Neural cell (in vitro differentiated cells): ENCODE measurements at regions not wholly inside any gene's neighbourhood (a gene's known extent, or its start where the extent isn't known, plus 50 kb on each side); places are given as distances from the start of the nearest gene placed in this dataset.

Experiments used
- H2AFZ ChIP-seq: fragments of 200-600, 300-800 bp; sonication (generic), shearing (Covaris generic); 2 replicates; pipeline ENCODE4 v1.6.0; 2014; ENCODE audit warnings: low read depth, mild to moderate bottlenecking, antibody characterized with exemption, low read length, moderate library complexity
- H3F3A ChIP-seq: fragments of 200-600 bp; shearing (Covaris generic); 2 replicates; pipeline ENCODE4 v1.6.1; 2016; ENCODE audit warnings: mild to moderate bottlenecking, moderate library complexity, mixed read lengths, antibody characterized with exemption, low read length; ENCODE audit not compliant: insufficient read depth, poor library complexity, severe bottlenecking
- H3K27ac ChIP-seq: fragments of 200-600, 300-800 bp; sonication (generic), shearing (Covaris generic); 2 replicates; pipeline ENCODE4 v1.5.1; 2014; ENCODE audit warnings: mild to moderate bottlenecking, low read length, moderate library complexity
- H3K27me3 ChIP-seq: fragments of 300-800, 200-600 bp; sonication (generic), shearing (Covaris generic); 2 replicates; pipeline ENCODE4 v1.6.0; 2014; ENCODE audit warnings: mild to moderate bottlenecking, low read depth, low read length, moderate library complexity; ENCODE audit not compliant: insufficient read depth
- H3K36me3 ChIP-seq: fragments of 300-800, 200-600 bp; sonication (generic), shearing (Covaris generic); 2 replicates; pipeline ENCODE4 v1.5.1; 2014; ENCODE audit warnings: mild to moderate bottlenecking, antibody characterized with exemption, low read length, moderate library complexity; ENCODE audit not compliant: insufficient read depth
- H3K4me2 ChIP-seq: fragments of 300-800, 200-600 bp; sonication (generic), shearing (Covaris generic); 2 replicates; pipeline ENCODE4 v1.6.0; 2014; ENCODE audit warnings: mild to moderate bottlenecking, low read length
- H3K4me3 ChIP-seq: fragments of 300-800, 200-600 bp; sonication (generic), shearing (Covaris generic); 2 replicates; pipeline ENCODE4 v1.5.1; 2014; ENCODE audit warnings: mild to moderate bottlenecking, low read length, moderate library complexity
- H3K79me2 ChIP-seq: fragments of 200-600 bp; shearing (Covaris generic); replicated peaks from 2 replicates; pipeline ENCODE4 v1.6.0; 2014; ENCODE audit warnings: mild to moderate bottlenecking, low read length, moderate library complexity; ENCODE audit not compliant: insufficient read depth
- H3K9ac ChIP-seq: fragments of 300-800, 200-600 bp; sonication (generic), shearing (Covaris generic); 2 replicates; pipeline ENCODE4 v1.6.1; 2016; ENCODE audit warnings: mild to moderate bottlenecking, low read length, mixed read lengths
- H3K9me2 ChIP-seq: fragments of 200-600 bp; shearing (Covaris generic); 2 replicates; pipeline ENCODE4 v1.6.1; 2016; ENCODE audit warnings: mild to moderate bottlenecking, low read length, mixed read lengths; ENCODE audit not compliant: insufficient read depth
- H3K9me3 ChIP-seq: fragments of 200-600, 300-800 bp; sonication (generic), shearing (Covaris generic); 2 replicates; pipeline ENCODE4 v1.6.1; 2016; ENCODE audit warnings: mild to moderate bottlenecking, mixed run types, low read length, moderate library complexity, mixed read lengths
- H4K20me1 ChIP-seq: fragments of 200-600 bp; shearing (Covaris generic); 2 replicates; pipeline ENCODE4 v1.6.1; 2016; ENCODE audit warnings: mild to moderate bottlenecking, mixed run types; ENCODE audit not compliant: insufficient read depth
- CTCF ChIP-seq: fragments of 450-650 bp; IDR thresholded peaks from 2 replicates; pipeline ENCODE4 v1.5.1; 2014; ENCODE audit warnings: antibody characterized with exemption, mild to moderate bottlenecking, moderate library complexity; ENCODE audit not compliant: poor library complexity, severe bottlenecking
- EP300 ChIP-seq: fragments of 450-650 bp; conservative IDR thresholded peaks from 2 replicates; pipeline ENCODE4 v1.6.1; 2014; ENCODE audit warnings: antibody characterized with exemption, mild to moderate bottlenecking, moderate library complexity; ENCODE audit not compliant: poor library complexity, severe bottlenecking
- EZH2 ChIP-seq: fragments of 200-600, 300-800 bp; shearing (Covaris generic), sonication (generic); IDR thresholded peaks from 2 replicates; pipeline ENCODE4 v1.6.1; 2014; ENCODE audit warnings: antibody characterized with exemption, low read length, borderline replicate concordance, mild to moderate bottlenecking; ENCODE audit not compliant: insufficient read depth, poor library complexity, severe bottlenecking
- MXI1 ChIP-seq: fragments of 450-650 bp; conservative IDR thresholded peaks from 2 replicates; pipeline ENCODE4 v1.6.1; 2014; ENCODE audit warnings: antibody characterized with exemption, mild to moderate bottlenecking; ENCODE audit not compliant: poor library complexity, severe bottlenecking
- POLR2AphosphoS5 ChIP-seq: IDR thresholded peaks from 2 replicates; pipeline ENCODE4 v1.6.1; 2012
- RAD21 ChIP-seq: fragments of 450-650 bp; conservative IDR thresholded peaks from 2 replicates; pipeline ENCODE4 v1.6.1; 2014; ENCODE audit warnings: antibody characterized with exemption, mild to moderate bottlenecking, moderate library complexity
- REST ChIP-seq: IDR thresholded peaks from 2 replicates; pipeline ENCODE4 v1.6.1; 2012; ENCODE audit warnings: borderline replicate concordance
- SMC3 ChIP-seq: fragments of 450-650 bp; conservative IDR thresholded peaks from 2 replicates; pipeline ENCODE4 v1.6.1; 2014; ENCODE audit warnings: antibody characterized with exemption, mild to moderate bottlenecking, moderate library complexity; ENCODE audit not compliant: poor library complexity
- TAF1 ChIP-seq: IDR thresholded peaks from 2 replicates; pipeline ENCODE4 v1.6.1; 2012; ENCODE audit warnings: low read depth

GRCh38 chr4:1562771-1563170 lies 121.3 kb downstream of the FAM53A start:
- no peak overlapping the region for H3K4me3 ChIP-seq
- H2AFZ ChIP-seq = no peak overlapping the region
- H3K27me3 ChIP-seq = no peaks in the 10 kb centered on the region
- H3K4me2 ChIP-seq = no peak overlapping the region
- no peaks in the 10 kb centered on the region for H3K36me3 ChIP-seq
- no peak overlapping the region for H3K27ac ChIP-seq
- no peak overlapping the region for H3K9ac ChIP-seq
- no peaks in the 10 kb centered on the region for H3F3A ChIP-seq
- TF ChIP-seq POLR2AphosphoS5 = no peak
- no peak for TF ChIP-seq MXI1
- TF ChIP-seq SMC3 = no peak
- TF ChIP-seq EP300 = no peak
- TF ChIP-seq TAF1 = no peak
- no peak for TF ChIP-seq REST
- TF ChIP-seq CTCF = no peak
- TF ChIP-seq EZH2 = no peak
- TF ChIP-seq RAD21 = no peak
- H3K79me2 ChIP-seq = no peaks in the 10 kb centered on the region
- no peaks in the 10 kb centered on the region for H3K9me3 ChIP-seq
- H3K9me2 ChIP-seq = no peaks in the 10 kb centered on the region
- no peaks in the 10 kb centered on the region for H4K20me1 ChIP-seq

- no peak for TF ChIP-seq SMC3
- TF ChIP-seq RAD21 = no peak
- TF ChIP-seq TAF1 = no peak
- H3K36me3 ChIP-seq = no peaks in the 10 kb centered on the region
- no peak overlapping the region for H3K27ac ChIP-seq
These were observed 121.7 kb downstream of the FAM53A start for GRCh38 chr4:1562371-1562770.

More at GRCh38 chr4:1562371-1562770, 121.7 kb downstream of the FAM53A start:
- Histone ChIP-seq H4K20me1 (no peaks in the 10 kb centered on the region), H3F3A (no peaks in the 10 kb centered on the region), H3K27me3 (no peaks in the 10 kb centered on the region), H3K9ac (no peak overlapping the region), H3K4me3 (no peak overlapping the region), H2AFZ (no peak overlapping the region), H3K4me2 (no peak overlapping the region), H3K9me2 (no peaks in the 10 kb centered on the region), H3K79me2 (no peaks in the 10 kb centered on the region), H3K9me3 (no peaks in the 10 kb centered on the region)
